Inflammatory macrophage treated with lipopolysaccharide for 1 hour (primary cell): ENCODE measurements at regions not wholly inside any gene's neighbourhood (a gene's known extent, or its start where the extent isn't known, plus 50 kb on each side); places are given as distances from the start of the nearest gene placed in this dataset.
A peak's percentile ranks its signal among the peaks of the same experiment; 100 is the strongest.

Source experiments
- DNase-seq, 2 donors: peaks; one replicate each; pipeline ENCODE4 v3.0.0-alpha.2; 2020 to 2022

- peak; percentile 49 to 62 for DNase-seq
Measured at GRCh38 chr5:74576941-74577456, 63.5 kb downstream of the ENC1 start.

GRCh38 chr5:74575741-74576538 is 64.6 kb downstream of the ENC1 start:
- no peak for DNase-seq

GRCh38 chr5:74570250-74570649 is 70.3 kb downstream of the ENC1 start:
- no peak for DNase-seq

- DNase-seq: no peak
Measured at GRCh38 chr5:74567411-74567995, 73.0 kb downstream of the ENC1 start.

GRCh38 chr5:74562122-74562521 is 78.4 kb downstream of the ENC1 start:
- DNase-seq: no peak

GRCh38 chr5:74560245-74560644 is 80.3 kb downstream of the ENC1 start:
- no peak for DNase-seq

GRCh38 chr5:74556631-74557595 is 83.6 kb downstream of the ENC1 start:
- DNase-seq: no peak

GRCh38 chr5:74556006-74556405 is 84.5 kb downstream of the ENC1 start:
- no peak for DNase-seq

GRCh38 chr5:74552101-74552500 is 88.4 kb downstream of the ENC1 start:
- DNase-seq: no peak

GRCh38 chr5:74550927-74551326 is 89.6 kb downstream of the ENC1 start:
- no peak for DNase-seq

GRCh38 chr5:74549384-74549783 is 91.1 kb downstream of the ENC1 start:
- DNase-seq: no peak

- DNase-seq: no peak
Measured at GRCh38 chr5:74546796-74547195, 93.7 kb downstream of the ENC1 start.

- DNase-seq: no peak
Measured at GRCh38 chr5:74544811-74545210, 95.7 kb downstream of the ENC1 start.

- DNase-seq: peak; percentile 6 to 79
Measured at GRCh38 chr5:74543162-74543995, 97.1 kb downstream of the ENC1 start.

- DNase-seq: no peak
Measured at GRCh38 chr5:74542482-74542881, 98.0 kb downstream of the ENC1 start.

- DNase-seq: peak in 1 of 2 donors; percentile 51
Measured at GRCh38 chr5:74541381-74541781, 99.1 kb downstream of the ENC1 start.

- no peak for DNase-seq
Measured at GRCh38 chr5:74540622-74541021, 99.9 kb downstream of the ENC1 start.

- no peak for DNase-seq
Measured at GRCh38 chr5:74539986-74540385, 100.5 kb downstream of the ENC1 start.

GRCh38 chr5:74538206-74538661 is 102.3 kb downstream of the ENC1 start:
- DNase-seq: peak; percentile 85 to 96

GRCh38 chr5:74536658-74537057 is 103.9 kb downstream of the ENC1 start:
- DNase-seq: no peak

GRCh38 chr5:74535926-74536325 is 104.6 kb downstream of the ENC1 start:
- no peak for DNase-seq
